ENCODE measurements at regions not wholly inside any gene's neighbourhood (a gene's known extent, or its start where the extent isn't known, plus 50 kb on each side); places are given as distances from the start of the nearest gene placed in this dataset.
"Not testable (repeated sequence)": the region's sequence is repeated elsewhere in the genome, so short reads cannot be mapped to it uniquely, and the experiment has no call there.

DNA sequence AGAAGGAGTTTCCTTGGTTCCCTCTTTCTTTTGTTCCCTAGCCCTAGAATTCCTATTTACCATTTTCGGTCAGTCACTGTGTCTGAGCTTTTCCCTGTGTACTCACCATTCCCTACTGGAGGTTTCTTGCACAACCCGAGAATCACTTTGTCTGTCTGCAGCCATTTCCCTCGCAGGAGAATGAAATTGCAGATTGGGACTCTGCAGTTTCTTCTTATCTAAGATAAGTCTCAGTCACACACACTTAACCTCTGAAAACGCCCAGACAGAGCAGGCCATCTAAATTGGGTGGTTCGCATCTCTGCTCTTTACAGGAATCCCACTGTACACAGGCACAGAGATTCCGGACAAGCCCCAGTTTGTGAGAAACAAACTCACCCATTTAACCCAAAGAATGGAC, 58.6 kb upstream of the CNTNAP2 start:
- intact Hi-C loops (cut with DNase I), result no loop called here
- Histone ChIP-seq H3K27ac (no peak overlapping the region), H3K4me3 (no peak overlapping the region), H3K9me3 (no peaks in the 10 kb centered on the region), H3K27me3 (no peaks in the 10 kb centered on the region), H3K36me3 (no peaks in the 10 kb centered on the region), H3K4me1 (no peaks in the 10 kb centered on the region)
- TF ChIP-seq, protein P1, sequence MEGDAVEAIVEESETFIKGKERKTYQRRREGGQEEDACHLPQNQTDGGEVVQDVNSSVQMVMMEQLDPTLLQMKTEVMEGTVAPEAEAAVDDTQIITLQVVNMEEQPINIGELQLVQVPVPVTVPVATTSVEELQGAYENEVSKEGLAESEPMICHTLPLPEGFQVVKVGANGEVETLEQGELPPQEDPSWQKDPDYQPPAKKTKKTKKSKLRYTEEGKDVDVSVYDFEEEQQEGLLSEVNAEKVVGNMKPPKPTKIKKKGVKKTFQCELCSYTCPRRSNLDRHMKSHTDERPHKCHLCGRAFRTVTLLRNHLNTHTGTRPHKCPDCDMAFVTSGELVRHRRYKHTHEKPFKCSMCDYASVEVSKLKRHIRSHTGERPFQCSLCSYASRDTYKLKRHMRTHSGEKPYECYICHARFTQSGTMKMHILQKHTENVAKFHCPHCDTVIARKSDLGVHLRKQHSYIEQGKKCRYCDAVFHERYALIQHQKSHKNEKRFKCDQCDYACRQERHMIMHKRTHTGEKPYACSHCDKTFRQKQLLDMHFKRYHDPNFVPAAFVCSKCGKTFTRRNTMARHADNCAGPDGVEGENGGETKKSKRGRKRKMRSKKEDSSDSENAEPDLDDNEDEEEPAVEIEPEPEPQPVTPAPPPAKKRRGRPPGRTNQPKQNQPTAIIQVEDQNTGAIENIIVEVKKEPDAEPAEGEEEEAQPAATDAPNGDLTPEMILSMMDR (IDR thresholded peaks at IDR 0.05), result no peak
- no peak for TF ChIP-seq POLR2AphosphoS5 (IDR thresholded peaks at IDR 0.05; ENCODE audit: insufficient read depth in 1 of 2, low read depth in 1 of 2)
- TF ChIP-seq POLR2A (IDR thresholded peaks at IDR 0.05), result no peak
- no peak for DNase-seq (ENCODE audit: extremely low spot score in 2 of 2)

DNA sequence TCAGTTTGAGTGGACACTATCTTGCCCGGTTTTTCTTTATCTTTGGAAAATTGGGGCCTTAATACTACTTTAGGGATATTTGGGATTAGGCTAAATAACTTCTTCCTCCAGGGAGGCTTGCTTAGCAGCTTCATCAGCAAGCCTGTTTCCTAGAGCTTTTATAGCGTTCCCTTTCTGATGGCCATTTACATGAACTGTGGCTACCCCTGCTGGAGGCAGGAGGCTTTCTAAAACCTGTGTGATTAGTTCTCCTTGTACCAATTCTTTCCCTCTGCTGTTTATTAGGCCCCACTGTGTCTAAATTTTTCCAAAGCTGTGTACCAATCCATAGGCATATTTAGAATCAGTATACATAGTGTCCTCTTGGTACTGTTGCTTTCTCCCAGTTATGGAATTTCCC, 61.7 kb upstream of the CNTNAP2 start:
- Histone ChIP-seq H3K4me1 (no peaks in the 10 kb centered on the region), H3K27me3 (no peaks in the 10 kb centered on the region), H3K36me3 (no peaks in the 10 kb centered on the region), H3K27ac (no peak overlapping the region), H3K4me3 (no peak overlapping the region), H3K9me3 (no peaks in the 10 kb centered on the region)
- no peak for DNase-seq (ENCODE audit: extremely low spot score in 2 of 2)
- TF ChIP-seq POLR2A (IDR thresholded peaks at IDR 0.05) (no peak), POLR2AphosphoS5 (IDR thresholded peaks at IDR 0.05; ENCODE audit: insufficient read depth in 1 of 2, low read depth in 1 of 2) (no peak)
- TF ChIP-seq, protein P1 (IDR thresholded peaks at IDR 0.05), result no peak
- intact Hi-C loops (cut with DNase I), result no loop called here

DNA sequence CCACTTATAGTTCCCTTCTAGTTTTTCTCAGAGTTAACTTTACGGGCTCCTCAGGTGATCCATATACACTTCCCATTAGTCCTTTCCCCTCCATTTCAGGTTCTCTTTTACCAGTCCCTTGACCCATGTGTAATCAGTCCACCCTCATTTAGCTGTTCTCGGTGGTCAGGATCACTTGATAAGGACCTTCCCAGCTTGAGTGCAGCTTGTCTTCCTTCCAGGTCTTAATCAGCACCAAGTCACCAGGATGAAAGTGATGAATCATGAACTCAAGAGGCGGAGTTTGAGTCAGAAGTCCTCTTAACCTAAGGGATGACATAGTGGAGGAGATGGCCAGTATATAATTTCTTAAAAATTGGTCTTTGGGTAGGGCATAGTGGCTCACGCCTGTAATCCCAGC, 63.1 kb upstream of the CNTNAP2 start:
- Histone ChIP-seq H3K4me3 (no peak overlapping the region), H3K36me3 (no peaks in the 10 kb centered on the region), H3K9me3 (no peaks in the 10 kb centered on the region), H3K27me3 (no peaks in the 10 kb centered on the region), H3K27ac (no peak overlapping the region), H3K4me1 (no peaks in the 10 kb centered on the region)
- no peak for DNase-seq (ENCODE audit: extremely low spot score in 2 of 2)
- intact Hi-C loops (cut with DNase I), result no loop called here
- TF ChIP-seq, protein P1 (IDR thresholded peaks at IDR 0.05), result no peak
- TF ChIP-seq POLR2AphosphoS5 (IDR thresholded peaks at IDR 0.05; ENCODE audit: insufficient read depth in 1 of 2, low read depth in 1 of 2) (no peak), POLR2A (IDR thresholded peaks at IDR 0.05) (no peak)

DNA sequence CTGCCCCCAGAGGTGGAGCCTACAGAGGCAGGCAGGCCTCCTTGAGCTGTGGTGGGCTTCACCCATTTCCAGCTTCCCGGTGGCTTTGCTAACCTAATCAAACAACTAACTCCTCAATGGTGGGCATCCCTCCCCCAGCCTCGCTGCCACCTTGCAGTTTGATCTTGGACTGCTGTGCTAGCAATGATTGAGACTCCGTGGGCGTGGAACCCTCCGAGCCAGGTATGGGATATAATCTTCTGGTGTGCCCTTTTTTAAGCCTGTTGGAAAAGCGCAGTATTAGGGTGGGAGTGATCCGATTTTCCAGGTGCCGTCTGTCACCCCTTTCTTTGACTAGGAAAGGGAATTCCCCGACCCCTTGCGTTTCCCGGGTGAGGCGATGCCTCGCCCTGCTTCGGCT, 73.3 kb upstream of the CNTNAP2 start:
- DNase-seq (ENCODE audit: extremely low spot score in 2 of 2); H3K9me3 ChIP-seq; H3K4me1 ChIP-seq; H3K27me3 ChIP-seq; H3K4me3 ChIP-seq; H3K27ac ChIP-seq; intact Hi-C loops (cut with DNase I); H3K36me3 ChIP-seq: not testable (repeated sequence)

DNA sequence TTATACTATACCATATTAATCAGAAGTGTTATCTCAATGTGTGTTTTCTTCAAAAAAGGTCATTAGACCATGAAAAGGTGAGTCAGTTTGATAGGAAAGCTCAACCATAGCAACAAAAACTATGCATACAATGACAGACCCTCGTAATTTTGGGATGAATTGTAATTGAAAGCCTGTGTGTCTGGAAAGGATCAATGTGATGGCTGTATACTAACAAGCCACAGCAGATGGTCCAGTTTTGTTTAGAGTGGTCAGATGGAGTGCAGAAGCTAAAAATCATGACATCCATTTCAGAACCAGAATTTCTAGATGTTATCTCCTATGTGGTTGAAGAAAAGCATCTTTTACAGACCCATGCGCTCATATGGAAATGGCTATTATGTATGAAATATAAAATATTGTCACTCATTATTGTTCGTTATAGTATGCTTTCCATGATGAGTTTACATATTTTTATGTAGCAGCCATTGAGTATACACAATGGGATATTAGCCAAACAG, 88.3 kb upstream of the CNTNAP2 start:
- Histone ChIP-seq H3K27me3 (no peaks in the 10 kb centered on the region), H3K27ac (no peak overlapping the region), H3K9me3 (no peaks in the 10 kb centered on the region), H3K4me1 (no peaks in the 10 kb centered on the region), H3K36me3 (no peaks in the 10 kb centered on the region), H3K4me3 (no peak overlapping the region)
- intact Hi-C loops (cut with DNase I), result no loop called here
- no peak for TF ChIP-seq POLR2A (IDR thresholded peaks at IDR 0.05)
- TF ChIP-seq, protein P1 (IDR thresholded peaks at IDR 0.05), result no peak
- DNase-seq (ENCODE audit: extremely low spot score in 2 of 2), result no peak

DNA sequence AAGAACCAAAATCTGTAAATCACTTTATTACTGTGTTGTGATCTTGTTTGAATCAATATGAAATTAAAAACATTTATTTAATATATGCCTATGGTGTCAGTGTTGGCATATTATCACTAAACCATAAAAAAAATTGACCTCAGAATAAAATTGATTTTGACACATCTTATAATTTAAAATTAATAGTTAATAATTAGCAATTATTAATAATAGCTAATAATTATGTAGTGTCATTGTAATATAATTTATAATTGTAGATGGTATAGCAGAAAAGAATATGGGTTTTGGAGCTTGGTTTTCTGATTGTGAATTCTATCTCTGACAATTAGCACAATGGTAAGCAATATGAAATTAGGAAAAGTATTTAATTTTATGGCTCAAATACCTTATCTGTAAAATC, 89.4 kb upstream of the CNTNAP2 start:
- no peak overlapping the region for H3K27ac ChIP-seq
- TF ChIP-seq POLR2A (IDR thresholded peaks at IDR 0.05), result no peak
- no peaks in the 10 kb centered on the region for H3K4me1 ChIP-seq
- no peaks in the 10 kb centered on the region for H3K9me3 ChIP-seq
- no peak for DNase-seq (ENCODE audit: extremely low spot score in 2 of 2)
- H3K4me3 ChIP-seq, result no peak overlapping the region
- H3K27me3 ChIP-seq, result no peaks in the 10 kb centered on the region
- no peaks in the 10 kb centered on the region for H3K36me3 ChIP-seq
- intact Hi-C loops (cut with DNase I), result no loop called here
